IMR-90 (cell line): ENCODE measurements at regions not wholly inside any gene's neighbourhood (a gene's known extent, or its start where the extent isn't known, plus 50 kb on each side); places are given as distances from the start of the nearest gene placed in this dataset.

ENCODE experiments used
- ATAC-seq: fragments of 200-7000 bp; cut with Tn5 transposase; 2 replicates; pipeline ENCODE4 v1.9.1; 2020; ENCODE audit warnings: low read depth, mild to moderate bottlenecking, moderate library complexity
- BruUV-seq: library from RNA; stranded (reverse); fragments of 400-500 nt; replicated peaks from 2 replicates; lab custom pipeline; 2021; lab: Mats Ljungman, UMichigan
- CTCF ChIA-PET: fragments of 300-600 bp; formaldehyde crosslinking; extraction: SDS; loops from one replicate; lab custom pipeline; 2021; ENCODE audit warnings: antibody characterized with exemption; lab: Yijun Ruan, JAX
- POLR2A ChIA-PET: fragments of 300-600 bp; sonication (Branson Sonifier 250); formaldehyde crosslinking; loops from one replicate; lab custom pipeline; 2022; ENCODE audit warnings: antibody characterized with exemption; ENCODE audit not compliant: unreplicated experiment; lab: Charles Lee
- DNase-seq: peaks from one replicate; pipeline ENCODE4 v3.0.0; 2013
- H2AFZ ChIP-seq: replicated peaks from 2 replicates; pipeline ENCODE3; 2013; ENCODE audit warnings: low read length, mild to moderate bottlenecking; ENCODE audit not compliant: poor library complexity
- H2AK5ac ChIP-seq: 2 replicates; pipeline ENCODE4 v1.6.1; 2013; ENCODE audit warnings: low read depth, low read length, inconsistent platforms
- H2AK9ac ChIP-seq: replicated peaks from 2 replicates; pipeline ENCODE3; 2013; ENCODE audit warnings: mild to moderate bottlenecking, low read depth, low read length, moderate library complexity; ENCODE audit not compliant: poor library complexity
- H2BK120ac ChIP-seq: 2 replicates; pipeline ENCODE4 v1.6.1; 2013; ENCODE audit warnings: low read depth, low read length, inconsistent platforms
- H2BK15ac ChIP-seq: 3 replicates; pipeline ENCODE4 v1.6.1; 2013; ENCODE audit warnings: low read depth, low read length, inconsistent platforms
- H2BK20ac ChIP-seq: 2 replicates; pipeline ENCODE4 v1.6.1; 2013; ENCODE audit warnings: low read depth, mild to moderate bottlenecking, inconsistent platforms, low read length, moderate library complexity
- H2BK5ac ChIP-seq: 2 replicates; pipeline ENCODE4 v1.6.1; 2013; ENCODE audit warnings: mild to moderate bottlenecking, low read depth, low read length, inconsistent platforms; ENCODE audit not compliant: poor library complexity, severe bottlenecking
- H3K14ac ChIP-seq: replicated peaks from 2 replicates; pipeline ENCODE4 v1.6.1; 2013; ENCODE audit warnings: low read depth, low read length, inconsistent platforms
- H3K18ac ChIP-seq: 2 replicates; pipeline ENCODE4 v1.6.1; 2013; ENCODE audit warnings: low read depth, low read length, control low read depth
- H3K23ac ChIP-seq: 2 replicates; pipeline ENCODE4 v1.6.1; 2013; ENCODE audit warnings: low read depth, low read length, inconsistent platforms
- H3K27ac ChIP-seq: 2 replicates; pipeline ENCODE4 v1.5.1; 2013; ENCODE audit warnings: mild to moderate bottlenecking, control low read depth, low read length; ENCODE audit not compliant: insufficient read depth
- H3K27me3 ChIP-seq: 2 replicates; pipeline ENCODE4 v1.6.1; 2013; ENCODE audit warnings: low read length; ENCODE audit not compliant: control insufficient read depth, insufficient read depth
- H3K36me3 ChIP-seq: 2 replicates; pipeline ENCODE4 v1.6.1; 2013; ENCODE audit warnings: low read length, mixed read lengths; ENCODE audit not compliant: control insufficient read depth, insufficient read depth
- H3K4ac ChIP-seq: 2 replicates; pipeline ENCODE4 v1.6.1; 2013; ENCODE audit warnings: low read depth, low read length, inconsistent platforms
- H3K4me1 ChIP-seq: 2 replicates; pipeline ENCODE4 v1.6.1; 2013; ENCODE audit warnings: low read length, mixed read lengths; ENCODE audit not compliant: control insufficient read depth, insufficient read depth
- H3K4me2 ChIP-seq: 2 replicates; pipeline ENCODE4 v1.6.1; 2013; ENCODE audit warnings: low read depth, mild to moderate bottlenecking, control low read depth, low read length, moderate library complexity
- H3K4me3 ChIP-seq: 2 replicates; pipeline ENCODE4 v1.5.1; 2013; ENCODE audit warnings: low read depth, mild to moderate bottlenecking, control low read depth, low read length, moderate library complexity; ENCODE audit not compliant: insufficient read depth
- H3K56ac ChIP-seq: 2 replicates; pipeline ENCODE4 v1.6.1; 2013; ENCODE audit warnings: low read length, inconsistent platforms; ENCODE audit not compliant: insufficient read depth; ENCODE audit errors: extremely low read depth
- H3K79me1 ChIP-seq, 2 experiments: 2 replicates each; pipeline ENCODE4 v1.6.1; 2013; ENCODE audit warnings: low read length in 2 of 2, inconsistent platforms in 1 of 2, low read depth in 1 of 2
- H3K9ac ChIP-seq: 2 replicates; pipeline ENCODE4 v1.6.1; 2013; ENCODE audit warnings: low read depth, low read length, control low read depth
- H3K9me1 ChIP-seq: 2 replicates; pipeline ENCODE4 v1.6.1; 2013; ENCODE audit warnings: low read length, inconsistent platforms; ENCODE audit not compliant: insufficient read depth
- H3K9me3 ChIP-seq: 2 replicates; pipeline ENCODE4 v1.6.1; 2013; ENCODE audit warnings: low read length; ENCODE audit not compliant: control insufficient read depth, insufficient read depth
- H4K20me1 ChIP-seq: 2 replicates; pipeline ENCODE4 v1.6.1; 2013; ENCODE audit warnings: low read length, inconsistent platforms; ENCODE audit not compliant: insufficient read depth
- H4K5ac ChIP-seq: 2 replicates; pipeline ENCODE4 v1.6.1; 2013; ENCODE audit warnings: mild to moderate bottlenecking, low read depth, low read length, control low read depth
- H4K8ac ChIP-seq, 2 experiments: 2 replicates each; pipeline ENCODE4 v1.6.1; 2013; ENCODE audit warnings: low read depth in 2 of 2, low read length in 2 of 2, control low read depth in 1 of 2, inconsistent platforms in 1 of 2
- H4K91ac ChIP-seq: 2 replicates; pipeline ENCODE4 v1.6.1; 2013; ENCODE audit warnings: low read depth, low read length, inconsistent platforms; ENCODE audit not compliant: insufficient read depth
- BHLHE40 ChIP-seq: fragments of 150-350 bp; IDR thresholded peaks from 2 replicates; pipeline ENCODE4 v1.6.1; 2016; ENCODE audit warnings: mild to moderate bottlenecking, low read depth, low read length
- CEBPB ChIP-seq: IDR thresholded peaks from 2 replicates; pipeline ENCODE4 v1.6.1; 2012; ENCODE audit warnings: low read depth, low read length, improper control_type of control experiment
- CHD1 ChIP-seq: IDR thresholded peaks from 2 replicates; pipeline ENCODE4 v1.6.1; 2012; ENCODE audit warnings: low read depth, low read length, improper control_type of control experiment
- FOS ChIP-seq: fragments of 150-350 bp; IDR thresholded peaks from 2 replicates; pipeline ENCODE4 v1.6.1; 2016; ENCODE audit warnings: low read depth, low read length
- MAFK ChIP-seq: IDR thresholded peaks from 2 replicates; pipeline ENCODE4 v1.6.1; 2012; ENCODE audit warnings: low read depth, low read length, improper control_type of control experiment
- MAZ ChIP-seq: IDR thresholded peaks from 2 replicates; pipeline ENCODE4 v1.6.1; 2012; ENCODE audit warnings: low read depth, mild to moderate bottlenecking, low read length, improper control_type of control experiment, moderate library complexity, borderline replicate concordance
- MXI1 ChIP-seq: IDR thresholded peaks from 2 replicates; pipeline ENCODE4 v1.6.1; 2012; ENCODE audit warnings: low read depth, mild to moderate bottlenecking, low read length, moderate library complexity, borderline replicate concordance
- NFE2L2 ChIP-seq: fragments of 150-350 bp; IDR thresholded peaks from 2 replicates; pipeline ENCODE4 v1.6.1; 2016; ENCODE audit warnings: low read depth, mild to moderate bottlenecking, low read length
- POLR2A ChIP-seq: IDR thresholded peaks from 2 replicates; pipeline ENCODE4 v1.6.1; 2012; ENCODE audit warnings: mild to moderate bottlenecking, low read depth, low read length
- RAD21 ChIP-seq: IDR thresholded peaks from 2 replicates; pipeline ENCODE4 v1.6.1; 2012; ENCODE audit warnings: low read length, improper control_type of control experiment
- RCOR1 ChIP-seq: IDR thresholded peaks from 2 replicates; pipeline ENCODE4 v1.6.1; 2012; ENCODE audit warnings: mild to moderate bottlenecking, low read length, improper control_type of control experiment; ENCODE audit not compliant: insufficient replicate concordance
- RFX5 ChIP-seq: IDR thresholded peaks from 2 replicates; pipeline ENCODE4 v1.8.0; 2012; ENCODE audit warnings: low read depth, mild to moderate bottlenecking, low read length, moderate library complexity
- SMC3 ChIP-seq: fragments of 150-350 bp; IDR thresholded peaks from 2 replicates; pipeline ENCODE4 v1.6.1; 2016; ENCODE audit warnings: low read depth, mild to moderate bottlenecking, antibody characterized with exemption, low read length, moderate library complexity
- WGBS, 2 experiments: methylation state at CpG; one replicate each; pipeline versions ENCODE4 v1.1.5 to v1.1.7; 2013; ENCODE audit warnings: missing lambda C conversion rate in 2 of 2; ENCODE audit not compliant: insufficient read length in 1 of 2; ENCODE audit errors: extremely low coverage in 2 of 2; 5-methylcytosine and 5-hydroxymethylcytosine counted together
- dilution Hi-C: fragments of 300-500 bp; cut with HindIII; formaldehyde crosslinking; loops from one replicate; pipeline ENCODE4 v1.14.3; 2018; ENCODE audit warnings: low sequenced_read_pairs; ENCODE audit not compliant: unreplicated experiment
- in situ Hi-C: fragments of 300-500 bp; cut with MboI; formaldehyde crosslinking; loops from 3 replicates; pipeline ENCODE4 v1.14.3; 2019; ENCODE audit warnings: low sequenced_read_pairs, inconsistent platforms, mixed read lengths
- intact Hi-C: fragments of 100-400 bp; cut with micrococcal nuclease; formaldehyde crosslinking; loops from 2 replicates; pipeline ENCODE4 v1.10.0; 2022
- TF ChIP-seq, protein P1 (sequence below): fragments of 150-350 bp; IDR thresholded peaks from 2 replicates; pipeline ENCODE4 v1.6.1; 2016; ENCODE audit warnings: low read depth, mild to moderate bottlenecking, low read length, moderate library complexity, borderline replicate concordance
- TF ChIP-seq, protein P2 (sequence below): conservative IDR thresholded peaks from 2 replicates; pipeline ENCODE4 v1.5.1; 2012; ENCODE audit warnings: mild to moderate bottlenecking, low read depth, low read length, improper control_type of control experiment
- TF ChIP-seq, protein P3 (sequence below): fragments of 150-350 bp; IDR thresholded peaks from 2 replicates; pipeline ENCODE4 v1.6.1; 2017; ENCODE audit warnings: mild to moderate bottlenecking, antibody characterized with exemption, low read length, low read depth

DNA sequence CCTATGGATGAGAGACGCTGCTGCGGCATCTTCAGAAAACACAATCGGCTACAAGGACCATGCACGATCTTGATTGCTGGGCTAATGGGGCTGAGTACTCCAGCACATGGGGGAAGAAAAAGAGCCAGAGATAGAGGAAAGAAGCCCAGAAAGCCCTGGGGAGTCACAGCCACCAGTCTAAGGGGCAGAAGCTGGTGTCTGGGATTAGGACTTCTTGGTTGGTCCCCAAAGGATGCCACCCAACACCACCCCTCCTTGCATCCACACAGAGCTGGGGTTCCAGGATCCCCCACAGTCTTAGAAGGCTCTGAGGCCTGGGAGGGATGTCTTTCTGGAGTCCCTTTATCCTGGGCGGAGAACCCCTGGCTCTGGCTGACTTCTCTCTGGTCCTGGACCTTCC is 98.4 kb upstream of the TARDBP start:
- Histone ChIP-seq H4K20me1 (no peaks in the 10 kb centered on the region), H3K9me1 (no peaks in the 10 kb centered on the region), H2BK20ac (no peak overlapping the region), H3K18ac (no peak overlapping the region), H2BK120ac (no peak overlapping the region), H3K23ac (no peak overlapping the region), H3K27ac (no peak overlapping the region), H4K5ac (no peak overlapping the region), H4K8ac (no peak overlapping the region), H2AFZ (no peak overlapping the region), H3K14ac (no peak overlapping the region), H2BK15ac (no peak overlapping the region), H3K4me3 (no peak overlapping the region), H3K9me3 (no peaks in the 10 kb centered on the region), H4K91ac (no peak overlapping the region), H2BK5ac (no peak overlapping the region), H3K9ac (no peak overlapping the region), H3K4ac (no peak overlapping the region), H2AK9ac (no peak overlapping the region), H3K27me3 (peaks cover 41% of the 10 kb centered on the region), H3K79me1 (no peaks in the 10 kb centered on the region), H3K4me2 (no peak overlapping the region), H3K36me3 (no peaks in the 10 kb centered on the region), H3K4me1 (no peaks in the 10 kb centered on the region), H3K56ac (no peak overlapping the region), H2AK5ac (no peak overlapping the region)
- POLR2A ChIA-PET = no interaction called here
- no TSS peak for BruUV-seq
- CTCF ChIA-PET = no interaction called here
- no peak for DNase-seq
- dilution Hi-C loops = no loop called here
- in situ Hi-C loops = no loop called here
- WGBS, 2 experiments = no CpG with 5 or more reads among the region's 5 CpGs
- ATAC-seq = no peak
- intact Hi-C loops = no loop called here
- TF ChIP-seq RCOR1 (no peak), MAZ (no peak), BHLHE40 (no peak), MAFK (no peak), NFE2L2 (no peak), RAD21 (no peak), CHD1 (no peak), SMC3 (no peak), FOS (no peak), POLR2A (no peak), RFX5 (no peak), CEBPB (no peak), MXI1 (no peak)
- TF ChIP-seq, protein P1, sequence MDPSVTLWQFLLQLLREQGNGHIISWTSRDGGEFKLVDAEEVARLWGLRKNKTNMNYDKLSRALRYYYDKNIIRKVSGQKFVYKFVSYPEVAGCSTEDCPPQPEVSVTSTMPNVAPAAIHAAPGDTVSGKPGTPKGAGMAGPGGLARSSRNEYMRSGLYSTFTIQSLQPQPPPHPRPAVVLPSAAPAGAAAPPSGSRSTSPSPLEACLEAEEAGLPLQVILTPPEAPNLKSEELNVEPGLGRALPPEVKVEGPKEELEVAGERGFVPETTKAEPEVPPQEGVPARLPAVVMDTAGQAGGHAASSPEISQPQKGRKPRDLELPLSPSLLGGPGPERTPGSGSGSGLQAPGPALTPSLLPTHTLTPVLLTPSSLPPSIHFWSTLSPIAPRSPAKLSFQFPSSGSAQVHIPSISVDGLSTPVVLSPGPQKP = no peak
- TF ChIP-seq, protein P2, sequence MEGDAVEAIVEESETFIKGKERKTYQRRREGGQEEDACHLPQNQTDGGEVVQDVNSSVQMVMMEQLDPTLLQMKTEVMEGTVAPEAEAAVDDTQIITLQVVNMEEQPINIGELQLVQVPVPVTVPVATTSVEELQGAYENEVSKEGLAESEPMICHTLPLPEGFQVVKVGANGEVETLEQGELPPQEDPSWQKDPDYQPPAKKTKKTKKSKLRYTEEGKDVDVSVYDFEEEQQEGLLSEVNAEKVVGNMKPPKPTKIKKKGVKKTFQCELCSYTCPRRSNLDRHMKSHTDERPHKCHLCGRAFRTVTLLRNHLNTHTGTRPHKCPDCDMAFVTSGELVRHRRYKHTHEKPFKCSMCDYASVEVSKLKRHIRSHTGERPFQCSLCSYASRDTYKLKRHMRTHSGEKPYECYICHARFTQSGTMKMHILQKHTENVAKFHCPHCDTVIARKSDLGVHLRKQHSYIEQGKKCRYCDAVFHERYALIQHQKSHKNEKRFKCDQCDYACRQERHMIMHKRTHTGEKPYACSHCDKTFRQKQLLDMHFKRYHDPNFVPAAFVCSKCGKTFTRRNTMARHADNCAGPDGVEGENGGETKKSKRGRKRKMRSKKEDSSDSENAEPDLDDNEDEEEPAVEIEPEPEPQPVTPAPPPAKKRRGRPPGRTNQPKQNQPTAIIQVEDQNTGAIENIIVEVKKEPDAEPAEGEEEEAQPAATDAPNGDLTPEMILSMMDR = no peak
- TF ChIP-seq, protein P3, sequence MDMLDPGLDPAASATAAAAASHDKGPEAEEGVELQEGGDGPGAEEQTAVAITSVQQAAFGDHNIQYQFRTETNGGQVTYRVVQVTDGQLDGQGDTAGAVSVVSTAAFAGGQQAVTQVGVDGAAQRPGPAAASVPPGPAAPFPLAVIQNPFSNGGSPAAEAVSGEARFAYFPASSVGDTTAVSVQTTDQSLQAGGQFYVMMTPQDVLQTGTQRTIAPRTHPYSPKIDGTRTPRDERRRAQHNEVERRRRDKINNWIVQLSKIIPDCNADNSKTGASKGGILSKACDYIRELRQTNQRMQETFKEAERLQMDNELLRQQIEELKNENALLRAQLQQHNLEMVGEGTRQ = no peak
